Peyer's patch (tissue), 4 donors: ENCODE measurements at regions not wholly inside any gene's neighbourhood (a gene's known extent, or its start where the extent isn't known, plus 50 kb on each side); places are given as distances from the start of the nearest gene placed in this dataset.

Experiments
- POLR2A ChIP-seq, 2 donors: fragments of 450-650 bp; IDR thresholded peaks; one replicate each; pipeline ENCODE4 v1.5.1; 2017; ENCODE audit warnings: antibody characterized with exemption in 2 of 2, mild to moderate bottlenecking in 2 of 2, moderate library complexity in 2 of 2
- TF ChIP-seq, protein P1 (sequence below), 6 experiments: fragments of 450-650 bp in 4 of 6; fragments of 200-600 bp in 2 of 6; sonication (generic) in 1 of 6; IDR thresholded peaks; one replicate each; pipeline ENCODE4 v1.5.1; 2017 to 2019; ENCODE audit warnings: antibody characterized with exemption in 6 of 6, mild to moderate bottlenecking in 3 of 6, moderate library complexity in 1 of 6

DNA sequence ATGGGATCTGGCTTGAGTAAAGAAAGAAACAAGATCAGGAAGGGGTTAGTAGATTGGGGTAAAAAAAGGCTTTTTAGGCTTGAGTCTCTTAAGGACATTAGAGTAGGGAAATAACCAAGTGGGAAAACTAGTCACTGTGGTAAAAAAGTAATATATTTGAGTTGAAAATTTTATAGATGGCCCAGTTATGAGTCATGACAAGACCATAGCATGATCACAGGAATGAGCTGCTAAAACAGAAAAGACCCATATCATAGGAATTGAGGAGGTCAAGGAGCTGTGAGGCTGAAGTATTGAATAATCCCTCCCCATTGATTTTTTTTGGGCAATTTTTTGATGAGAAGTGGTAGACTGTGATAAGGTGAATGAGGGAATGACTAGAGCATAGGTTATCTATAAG is 69.2 kb upstream of the TBC1D5 start:
- TF ChIP-seq, protein P1, sequence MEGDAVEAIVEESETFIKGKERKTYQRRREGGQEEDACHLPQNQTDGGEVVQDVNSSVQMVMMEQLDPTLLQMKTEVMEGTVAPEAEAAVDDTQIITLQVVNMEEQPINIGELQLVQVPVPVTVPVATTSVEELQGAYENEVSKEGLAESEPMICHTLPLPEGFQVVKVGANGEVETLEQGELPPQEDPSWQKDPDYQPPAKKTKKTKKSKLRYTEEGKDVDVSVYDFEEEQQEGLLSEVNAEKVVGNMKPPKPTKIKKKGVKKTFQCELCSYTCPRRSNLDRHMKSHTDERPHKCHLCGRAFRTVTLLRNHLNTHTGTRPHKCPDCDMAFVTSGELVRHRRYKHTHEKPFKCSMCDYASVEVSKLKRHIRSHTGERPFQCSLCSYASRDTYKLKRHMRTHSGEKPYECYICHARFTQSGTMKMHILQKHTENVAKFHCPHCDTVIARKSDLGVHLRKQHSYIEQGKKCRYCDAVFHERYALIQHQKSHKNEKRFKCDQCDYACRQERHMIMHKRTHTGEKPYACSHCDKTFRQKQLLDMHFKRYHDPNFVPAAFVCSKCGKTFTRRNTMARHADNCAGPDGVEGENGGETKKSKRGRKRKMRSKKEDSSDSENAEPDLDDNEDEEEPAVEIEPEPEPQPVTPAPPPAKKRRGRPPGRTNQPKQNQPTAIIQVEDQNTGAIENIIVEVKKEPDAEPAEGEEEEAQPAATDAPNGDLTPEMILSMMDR (IDR thresholded peaks at IDR 0.05) = no peak
- TF ChIP-seq POLR2A (IDR thresholded peaks at IDR 0.05) = no peak
